22Rv1 (cell line): ENCODE measurements at regions not wholly inside any gene's neighbourhood (a gene's known extent, or its start where the extent isn't known, plus 50 kb on each side); places are given as distances from the start of the nearest gene placed in this dataset.

ENCODE experiments used
- H3K27ac ChIP-seq: fragments of 450-650 bp; 2 replicates; pipeline ENCODE4 v1.5.1; 2017
- ZFX ChIP-seq: fragments of 450-650 bp; IDR thresholded peaks from 2 replicates; pipeline ENCODE4 v1.6.1; 2017; ENCODE audit warnings: antibody characterized with exemption, borderline replicate concordance
- TF ChIP-seq, protein P1 (sequence below): fragments of 450-650 bp; IDR thresholded peaks from 2 replicates; pipeline ENCODE4 v1.5.1; 2017; ENCODE audit warnings: mild to moderate bottlenecking

DNA sequence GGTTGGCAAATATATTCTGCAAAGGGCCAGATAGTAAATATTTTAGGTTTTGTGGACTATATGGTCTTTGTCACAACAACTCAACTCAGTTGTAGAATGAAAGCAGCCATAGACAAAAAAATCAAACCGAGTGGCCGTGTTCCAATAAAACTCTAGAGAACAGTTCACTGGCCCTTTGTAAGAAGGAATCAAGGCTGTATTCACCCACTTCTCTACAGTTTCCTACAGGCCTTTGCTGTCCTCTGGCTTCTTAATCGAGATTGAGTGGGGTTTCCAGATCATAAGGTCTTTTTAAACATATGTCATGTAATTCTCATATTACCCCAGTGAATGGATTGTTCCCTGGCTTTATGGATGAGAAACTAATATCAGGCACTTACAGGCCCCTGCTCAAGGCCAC lies 448.9 kb upstream of the ETAA1 start:
- H3K27ac ChIP-seq, result no peak overlapping the region
- TF ChIP-seq, protein P1, sequence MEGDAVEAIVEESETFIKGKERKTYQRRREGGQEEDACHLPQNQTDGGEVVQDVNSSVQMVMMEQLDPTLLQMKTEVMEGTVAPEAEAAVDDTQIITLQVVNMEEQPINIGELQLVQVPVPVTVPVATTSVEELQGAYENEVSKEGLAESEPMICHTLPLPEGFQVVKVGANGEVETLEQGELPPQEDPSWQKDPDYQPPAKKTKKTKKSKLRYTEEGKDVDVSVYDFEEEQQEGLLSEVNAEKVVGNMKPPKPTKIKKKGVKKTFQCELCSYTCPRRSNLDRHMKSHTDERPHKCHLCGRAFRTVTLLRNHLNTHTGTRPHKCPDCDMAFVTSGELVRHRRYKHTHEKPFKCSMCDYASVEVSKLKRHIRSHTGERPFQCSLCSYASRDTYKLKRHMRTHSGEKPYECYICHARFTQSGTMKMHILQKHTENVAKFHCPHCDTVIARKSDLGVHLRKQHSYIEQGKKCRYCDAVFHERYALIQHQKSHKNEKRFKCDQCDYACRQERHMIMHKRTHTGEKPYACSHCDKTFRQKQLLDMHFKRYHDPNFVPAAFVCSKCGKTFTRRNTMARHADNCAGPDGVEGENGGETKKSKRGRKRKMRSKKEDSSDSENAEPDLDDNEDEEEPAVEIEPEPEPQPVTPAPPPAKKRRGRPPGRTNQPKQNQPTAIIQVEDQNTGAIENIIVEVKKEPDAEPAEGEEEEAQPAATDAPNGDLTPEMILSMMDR, result no peak
- TF ChIP-seq ZFX, result no peak

DNA sequence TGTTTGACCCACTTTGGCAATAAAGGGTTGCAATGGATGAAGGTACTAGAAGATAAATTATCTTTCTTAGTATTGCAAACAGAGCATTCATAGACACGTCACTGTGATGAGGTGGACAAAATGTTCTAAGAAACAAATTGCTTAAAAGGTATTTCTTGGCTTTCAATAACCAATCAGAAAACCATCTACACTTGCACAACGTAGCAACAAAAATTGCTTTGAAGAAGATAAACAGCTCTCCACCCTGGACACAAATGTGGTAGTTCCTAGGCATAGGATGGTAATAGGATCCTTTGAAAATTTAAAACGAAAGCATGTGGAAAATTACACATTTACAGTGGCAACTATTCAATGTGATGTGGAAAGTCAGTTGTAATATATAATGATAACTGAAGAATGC lies 439.9 kb upstream of the ETAA1 start:
- TF ChIP-seq, protein P1, result no peak
- TF ChIP-seq ZFX, result no peak
- no peak overlapping the region for H3K27ac ChIP-seq

DNA sequence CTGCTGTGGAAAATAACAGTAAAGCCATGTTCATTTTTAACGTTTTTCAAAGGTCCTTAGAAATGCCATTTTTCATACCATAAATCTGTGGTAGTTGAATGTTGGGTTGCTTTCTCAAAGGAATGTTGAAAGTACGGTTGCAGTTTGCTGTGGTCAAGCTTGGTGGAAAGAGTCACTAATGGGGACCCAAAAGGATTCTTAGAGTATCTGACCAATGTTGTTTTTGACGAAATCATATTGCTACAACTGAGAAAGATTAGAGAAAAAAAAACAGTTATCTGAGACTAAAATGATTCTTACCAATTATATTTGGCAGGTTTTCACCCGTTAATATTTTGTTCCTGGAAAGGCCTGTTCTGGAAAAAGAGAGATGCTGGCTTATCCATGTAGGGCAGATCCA lies 439.5 kb upstream of the ETAA1 start:
- no peak overlapping the region for H3K27ac ChIP-seq
- TF ChIP-seq, protein P1, result no peak
- TF ChIP-seq ZFX, result no peak

DNA sequence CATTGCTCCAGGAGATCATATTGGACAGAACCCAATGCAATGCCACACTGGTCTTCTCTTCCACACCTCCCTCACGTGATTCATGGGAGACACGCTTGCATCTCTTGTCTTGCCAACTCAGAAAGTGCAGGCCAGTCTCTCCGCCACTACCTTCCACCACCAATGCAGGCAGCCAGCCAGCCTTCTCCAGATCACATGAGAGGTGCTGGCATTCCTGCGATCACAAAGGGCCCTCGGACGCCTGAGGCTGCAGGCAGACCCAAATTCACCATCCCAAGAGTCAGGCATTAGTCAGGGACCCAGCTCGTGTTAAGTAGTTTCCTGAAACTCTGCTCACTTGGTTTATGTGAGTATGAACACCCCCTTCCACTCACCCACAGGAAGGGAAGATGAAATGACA lies 437.0 kb upstream of the ETAA1 start:
- TF ChIP-seq, protein P1, result no peak
- no peak overlapping the region for H3K27ac ChIP-seq

DNA sequence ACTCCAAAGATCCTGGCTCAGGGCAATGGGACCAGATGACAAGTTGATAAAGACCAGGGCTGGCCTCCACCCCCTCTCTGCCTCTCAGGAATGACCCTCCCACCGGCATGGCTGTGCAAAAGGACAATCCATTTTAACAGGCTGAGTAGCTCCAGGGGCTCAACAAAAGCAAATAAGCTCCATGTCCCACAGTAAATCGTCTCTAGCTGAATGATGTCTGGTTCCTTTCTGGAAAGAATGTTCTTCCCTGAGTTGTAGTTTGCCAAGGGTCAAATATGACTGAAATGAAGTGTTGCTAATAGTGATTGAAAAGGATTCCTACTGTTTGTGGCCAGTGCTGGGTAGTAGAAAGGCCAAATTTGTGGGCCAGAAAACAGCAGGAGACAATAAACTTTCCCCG lies 434.4 kb upstream of the ETAA1 start:
- TF ChIP-seq, protein P1, result no peak
- no peak for TF ChIP-seq ZFX
- no peak overlapping the region for H3K27ac ChIP-seq

DNA sequence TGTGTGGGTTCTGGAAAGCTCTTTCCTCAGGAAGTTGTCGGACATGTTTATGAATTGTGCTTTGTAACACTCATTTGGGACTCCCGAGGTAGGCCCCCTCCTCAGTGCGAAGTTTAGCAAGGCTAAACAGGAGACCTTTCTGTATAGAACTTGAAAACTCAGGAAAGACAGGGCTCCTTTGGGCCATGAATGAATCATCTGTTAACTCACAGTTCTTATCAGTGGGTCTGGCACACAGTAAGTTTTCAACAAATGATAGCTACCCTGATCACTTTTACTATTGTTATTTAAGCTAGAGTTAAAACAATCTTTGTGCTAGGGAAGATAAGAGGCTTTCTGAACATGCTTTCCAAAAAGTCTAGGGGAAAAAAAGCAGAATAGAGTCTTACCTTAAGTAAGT lies 430.5 kb upstream of the ETAA1 start:
- no peak for TF ChIP-seq ZFX
- TF ChIP-seq, protein P1, result no peak
- no peak overlapping the region for H3K27ac ChIP-seq

DNA sequence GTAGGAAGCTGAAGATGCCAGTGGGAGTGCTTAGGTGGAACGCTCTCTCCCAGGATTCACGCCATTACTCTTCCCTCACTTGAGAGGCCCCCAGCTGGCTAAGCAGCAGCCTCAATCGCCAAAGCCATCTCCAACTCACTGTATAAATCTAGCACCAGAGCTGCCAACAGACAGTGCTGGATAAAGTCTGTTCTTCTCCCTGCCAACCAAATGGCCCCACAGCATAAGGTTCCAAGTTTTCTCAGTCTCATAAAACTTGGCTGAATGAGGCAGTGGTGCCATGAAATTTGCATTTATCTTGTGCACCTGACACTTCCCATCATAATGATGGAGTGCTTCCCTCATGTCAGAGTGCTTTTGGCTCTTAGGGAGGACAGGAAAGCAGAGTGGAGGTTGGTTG lies 428.2 kb upstream of the ETAA1 start:
- TF ChIP-seq ZFX, result no peak
- TF ChIP-seq, protein P1, result no peak
- no peak overlapping the region for H3K27ac ChIP-seq
